ENCODE measurements at regions not wholly inside any gene's neighbourhood (a gene's known extent, or its start where the extent isn't known, plus 50 kb on each side); places are given as distances from the start of the nearest gene placed in this dataset.

DNA sequence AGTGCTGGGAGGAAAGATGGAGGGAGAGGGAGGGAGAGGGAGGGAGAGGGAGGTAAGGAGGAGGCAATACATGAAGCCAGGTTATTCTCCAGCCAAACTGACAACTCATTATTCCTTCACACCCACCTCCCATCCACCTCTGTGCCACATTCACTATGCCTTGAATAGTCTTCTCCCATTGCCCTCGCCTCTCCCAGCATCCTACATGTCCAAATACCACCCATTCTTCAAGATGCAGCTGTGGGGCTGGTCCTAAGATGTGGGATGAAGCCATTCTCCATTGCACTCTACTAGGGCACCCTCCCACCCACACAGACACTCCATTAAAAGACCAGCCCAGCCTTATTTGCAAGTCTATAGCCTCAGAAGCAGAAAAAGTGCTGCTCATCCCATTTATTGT, 165.8 kb downstream of the RRAGC start:
- Mint-ChIP-seq H3K36me3 (ENCODE audit: unreplicated experiment) (no peaks in the 10 kb centered on the region), H3K27me3 (ENCODE audit: unreplicated experiment) (peaks cover 30% of the 10 kb centered on the region), H3K9me3 (ENCODE audit: unreplicated experiment) (no peaks in the 10 kb centered on the region), H3K4me3 (ENCODE audit: unreplicated experiment) (no peak overlapping the region), H3K4me1 (ENCODE audit: unreplicated experiment) (no peaks in the 10 kb centered on the region), H3K27ac (ENCODE audit: unreplicated experiment) (no peak overlapping the region)
- TF ChIP-seq, protein P1, sequence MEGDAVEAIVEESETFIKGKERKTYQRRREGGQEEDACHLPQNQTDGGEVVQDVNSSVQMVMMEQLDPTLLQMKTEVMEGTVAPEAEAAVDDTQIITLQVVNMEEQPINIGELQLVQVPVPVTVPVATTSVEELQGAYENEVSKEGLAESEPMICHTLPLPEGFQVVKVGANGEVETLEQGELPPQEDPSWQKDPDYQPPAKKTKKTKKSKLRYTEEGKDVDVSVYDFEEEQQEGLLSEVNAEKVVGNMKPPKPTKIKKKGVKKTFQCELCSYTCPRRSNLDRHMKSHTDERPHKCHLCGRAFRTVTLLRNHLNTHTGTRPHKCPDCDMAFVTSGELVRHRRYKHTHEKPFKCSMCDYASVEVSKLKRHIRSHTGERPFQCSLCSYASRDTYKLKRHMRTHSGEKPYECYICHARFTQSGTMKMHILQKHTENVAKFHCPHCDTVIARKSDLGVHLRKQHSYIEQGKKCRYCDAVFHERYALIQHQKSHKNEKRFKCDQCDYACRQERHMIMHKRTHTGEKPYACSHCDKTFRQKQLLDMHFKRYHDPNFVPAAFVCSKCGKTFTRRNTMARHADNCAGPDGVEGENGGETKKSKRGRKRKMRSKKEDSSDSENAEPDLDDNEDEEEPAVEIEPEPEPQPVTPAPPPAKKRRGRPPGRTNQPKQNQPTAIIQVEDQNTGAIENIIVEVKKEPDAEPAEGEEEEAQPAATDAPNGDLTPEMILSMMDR (IDR thresholded peaks at IDR 0.05): no peak
- DNase-seq (ENCODE audit: extremely low spot score, unreplicated experiment): no peak

DNA sequence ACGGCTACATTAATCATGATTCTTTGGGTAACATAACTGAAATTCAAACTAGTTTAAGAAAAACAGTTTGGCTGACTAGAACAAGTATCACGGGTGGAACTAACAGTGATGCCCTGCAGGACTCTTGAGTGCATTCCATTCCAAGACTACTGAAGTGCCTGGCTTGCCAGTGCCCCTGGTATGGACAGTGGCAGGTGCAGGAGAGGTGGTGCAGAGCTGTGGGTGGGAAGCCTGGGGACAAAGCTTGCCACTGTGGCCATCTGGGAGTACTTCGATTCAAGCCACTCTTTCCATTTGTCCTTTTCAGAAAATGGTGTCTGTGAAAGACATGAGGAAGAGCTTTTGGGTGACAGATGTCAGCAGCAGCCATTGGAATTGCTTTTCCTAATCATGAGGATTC, 166.5 kb downstream of the RRAGC start:
- no peaks in the 10 kb centered on the region for H3K4me1 Mint-ChIP-seq (ENCODE audit: unreplicated experiment)
- TF ChIP-seq, protein P1 (IDR thresholded peaks at IDR 0.05): no peak
- H3K4me3 Mint-ChIP-seq (ENCODE audit: unreplicated experiment): no peak overlapping the region
- no peaks in the 10 kb centered on the region for H3K36me3 Mint-ChIP-seq (ENCODE audit: unreplicated experiment)
- H3K9me3 Mint-ChIP-seq (ENCODE audit: unreplicated experiment): no peaks in the 10 kb centered on the region
- no peak overlapping the region for H3K27ac Mint-ChIP-seq (ENCODE audit: unreplicated experiment)
- peaks cover 25% of the 10 kb centered on the region for H3K27me3 Mint-ChIP-seq (ENCODE audit: unreplicated experiment)
- DNase-seq (ENCODE audit: extremely low spot score, unreplicated experiment): no peak

DNA sequence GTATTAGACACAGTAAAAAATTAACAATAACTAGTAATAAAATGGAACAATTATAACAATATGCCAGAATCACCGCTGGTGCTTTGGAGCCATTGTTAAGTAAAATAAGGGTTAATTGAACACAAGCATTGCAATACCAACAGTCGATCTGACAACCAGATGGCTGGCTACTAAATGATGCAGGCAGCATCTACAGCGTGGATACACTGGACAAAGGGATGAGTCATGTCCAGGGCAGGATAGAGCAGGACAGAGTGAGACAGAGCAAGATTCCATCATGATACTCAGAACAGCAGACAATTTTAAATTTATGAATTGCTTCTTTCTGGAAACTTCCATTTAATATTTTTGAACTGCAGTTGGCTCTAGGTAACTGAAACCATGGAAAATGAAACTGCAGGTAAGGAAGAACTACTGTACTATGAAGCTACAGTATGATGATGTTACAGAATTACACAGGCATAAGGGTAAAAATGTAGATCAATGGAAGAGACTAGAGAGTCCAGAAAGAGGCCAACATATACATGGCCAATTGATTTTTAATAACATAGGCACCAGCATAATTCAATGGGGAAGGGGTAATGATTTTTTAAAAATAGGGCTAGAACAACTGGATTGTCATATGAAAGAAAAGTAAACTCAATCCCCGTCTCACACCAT, 168.7 kb downstream of the RRAGC start:
- TF ChIP-seq, protein P1 (IDR thresholded peaks at IDR 0.05): no peak
- Mint-ChIP-seq H3K9me3 (ENCODE audit: unreplicated experiment) (no peaks in the 10 kb centered on the region), H3K4me3 (ENCODE audit: unreplicated experiment) (no peak overlapping the region), H3K36me3 (ENCODE audit: unreplicated experiment) (no peaks in the 10 kb centered on the region), H3K27me3 (ENCODE audit: unreplicated experiment) (peaks cover 38% of the 10 kb centered on the region), H3K27ac (ENCODE audit: unreplicated experiment) (no peak overlapping the region), H3K4me1 (ENCODE audit: unreplicated experiment) (no peaks in the 10 kb centered on the region)
- no peak for DNase-seq (ENCODE audit: extremely low spot score, unreplicated experiment)

DNA sequence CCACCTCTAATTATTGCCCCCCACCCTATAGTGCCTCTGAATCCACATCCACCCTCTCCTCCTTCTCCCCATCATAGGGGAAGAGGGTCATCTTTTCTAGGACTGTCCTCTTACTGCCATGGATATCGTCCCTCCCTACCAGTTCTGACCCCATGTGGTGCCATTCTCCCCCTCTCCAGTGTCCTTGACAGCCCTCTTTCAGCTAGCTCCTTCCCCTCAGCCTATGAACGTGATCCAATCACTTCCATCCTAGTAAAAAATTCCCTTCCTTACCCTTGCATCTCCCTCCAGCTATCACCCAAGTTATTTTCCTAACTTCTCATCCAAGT, 172.7 kb downstream of the RRAGC start:
- H3K36me3 Mint-ChIP-seq (ENCODE audit: unreplicated experiment): no peaks in the 10 kb centered on the region
- H3K27me3 Mint-ChIP-seq (ENCODE audit: unreplicated experiment): peaks cover 40% of the 10 kb centered on the region
- no peaks in the 10 kb centered on the region for H3K9me3 Mint-ChIP-seq (ENCODE audit: unreplicated experiment)
- TF ChIP-seq, protein P1 (IDR thresholded peaks at IDR 0.05): no peak
- DNase-seq (ENCODE audit: extremely low spot score, unreplicated experiment): no peak
- H3K27ac Mint-ChIP-seq (ENCODE audit: unreplicated experiment): no peak overlapping the region
- no peak overlapping the region for H3K4me3 Mint-ChIP-seq (ENCODE audit: unreplicated experiment)
- no peaks in the 10 kb centered on the region for H3K4me1 Mint-ChIP-seq (ENCODE audit: unreplicated experiment)

DNA sequence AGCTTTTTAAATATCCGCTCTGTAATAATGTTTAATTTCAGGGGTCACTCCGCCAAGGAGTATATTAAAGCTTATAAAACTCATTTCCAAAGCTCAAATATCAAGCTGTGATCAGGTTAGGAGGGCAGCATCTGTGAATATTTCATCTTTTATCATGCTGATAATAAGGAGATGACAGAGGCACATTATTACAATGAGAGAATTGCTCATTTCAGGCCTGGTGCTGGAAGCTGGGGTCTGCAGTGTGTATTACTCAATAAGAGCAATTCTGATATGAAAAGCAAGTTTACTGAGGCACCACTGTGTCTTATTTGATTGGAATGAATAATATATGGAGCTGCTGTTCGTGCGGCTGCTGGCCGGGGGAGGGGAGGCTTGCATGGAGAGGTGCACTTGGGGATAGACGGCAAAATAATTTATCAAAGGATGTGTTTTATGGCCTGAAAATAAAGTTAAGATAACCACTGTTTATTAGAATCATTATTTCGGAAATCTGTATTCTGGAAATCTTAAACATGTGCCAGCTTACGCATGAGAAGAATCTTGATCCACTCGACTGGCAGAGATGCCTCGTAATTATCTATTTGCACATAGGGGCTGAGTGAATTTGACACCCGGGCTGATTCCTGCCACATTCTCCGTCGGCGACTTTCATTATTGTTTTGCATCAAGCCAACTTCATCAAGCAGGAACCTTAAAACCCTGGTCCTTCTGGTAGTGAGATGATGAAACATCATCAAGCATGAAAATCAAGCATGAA, 173.2 kb downstream of the RRAGC start:
- H3K4me3 Mint-ChIP-seq (ENCODE audit: unreplicated experiment): no peak overlapping the region
- H3K36me3 Mint-ChIP-seq (ENCODE audit: unreplicated experiment): no peaks in the 10 kb centered on the region
- peaks cover 37% of the 10 kb centered on the region for H3K27me3 Mint-ChIP-seq (ENCODE audit: unreplicated experiment)
- TF ChIP-seq, protein P1 (IDR thresholded peaks at IDR 0.05): no peak
- DNase-seq (ENCODE audit: extremely low spot score, unreplicated experiment): no peak
- no peaks in the 10 kb centered on the region for H3K4me1 Mint-ChIP-seq (ENCODE audit: unreplicated experiment)
- H3K9me3 Mint-ChIP-seq (ENCODE audit: unreplicated experiment): no peaks in the 10 kb centered on the region
- no peak overlapping the region for H3K27ac Mint-ChIP-seq (ENCODE audit: unreplicated experiment)

All from osteocyte (in vitro differentiated cells).